Naive B cell (primary cell): ENCODE measurements at regions not wholly inside any gene's neighbourhood (a gene's known extent, or its start where the extent isn't known, plus 50 kb on each side); places are given as distances from the start of the nearest gene placed in this dataset.
A peak's percentile ranks its signal among the peaks of the same experiment; 100 is the strongest.
"Not testable (repeated sequence)": the region's sequence is repeated elsewhere in the genome, so short reads cannot be mapped to it uniquely, and the experiment has no call there.

Experiments used
- ATAC-seq, 2 donors: fragments of 150-1000 bp; cut with Tn5 transposase; 2 replicates each; pipeline ENCODE4 v1.10.0; 2021; ENCODE audit warnings: low read depth in 2 of 2, mild to moderate bottlenecking in 2 of 2, moderate library complexity in 2 of 2
- DNase-seq: peaks from one replicate; pipeline ENCODE4 v3.0.0; 2022
- H3K27ac Mint-ChIP-seq, 6 donors: one replicate each; pipeline ENCODE4 v1.8.0; 2020 to 2022; ENCODE audit warnings: mild to moderate bottlenecking in 6 of 6, mixed read lengths in 6 of 6, moderate library complexity in 5 of 6, inconsistent platforms in 2 of 6
- H3K27me3 Mint-ChIP-seq, 3 donors: one replicate each; pipeline ENCODE4 v1.8.0; 2021 to 2022; ENCODE audit warnings: mixed read lengths in 3 of 3, mild to moderate bottlenecking in 1 of 3
- H3K36me3 Mint-ChIP-seq, 2 donors: one replicate each; pipeline ENCODE4 v1.8.0; 2020 to 2022; ENCODE audit warnings: mixed read lengths in 2 of 2, inconsistent platforms in 1 of 2, mild to moderate bottlenecking in 1 of 2
- H3K4me1 Mint-ChIP-seq, 3 donors: one replicate each; pipeline ENCODE4 v1.8.0; 2020 to 2022; ENCODE audit warnings: mixed read lengths in 3 of 3, inconsistent platforms in 1 of 3, mild to moderate bottlenecking in 1 of 3, moderate library complexity in 1 of 3
- H3K4me3 Mint-ChIP-seq, 8 donors: one replicate each; pipeline ENCODE4 v1.8.0; 2020 to 2022; ENCODE audit warnings: mild to moderate bottlenecking in 8 of 8, mixed read lengths in 8 of 8, moderate library complexity in 8 of 8, inconsistent platforms in 2 of 8
- H3K9me3 Mint-ChIP-seq, 7 donors: one replicate each; pipeline ENCODE4 v1.8.0; 2020 to 2022; ENCODE audit warnings: mixed read lengths in 7 of 7, mild to moderate bottlenecking in 5 of 7, inconsistent platforms in 2 of 7, moderate library complexity in 1 of 7

- ATAC-seq (no peak), DNase-seq (no peak)
- no peak overlapping the region for H3K4me3 Mint-ChIP-seq
- peaks cover 3 to 27% (median 14%) of the 10 kb centered on the region in 7 donors for H3K9me3 Mint-ChIP-seq
- peaks cover 0 to 5% (median 0%) of the 10 kb centered on the region in 3 donors for H3K27me3 Mint-ChIP-seq
- H3K27ac Mint-ChIP-seq = no peak overlapping the region
- no peaks in the 10 kb centered on the region for H3K4me1 Mint-ChIP-seq
- no peaks in the 10 kb centered on the region for H3K36me3 Mint-ChIP-seq
Measured at GRCh38 chr4:173731257-173731656, 201.2 kb upstream of the HAND2 start.

GRCh38 chr4:173722075-173722474, 192.0 kb upstream of the HAND2 start:
- Mint-ChIP-seq H3K4me1 (no peaks in the 10 kb centered on the region), H3K27me3 (peaks cover 0 to 6% (median 0%) of the 10 kb centered on the region in 3 donors), H3K4me3 (no peak overlapping the region), H3K27ac (no peak overlapping the region), H3K9me3 (peaks cover 12 to 35% (median 18%) of the 10 kb centered on the region in 7 donors), H3K36me3 (peaks cover under 1 to 16% of the 10 kb centered on the region in 2 donors)
- DNase-seq (no peak), ATAC-seq (no peak)

- H3K36me3 Mint-ChIP-seq = peaks cover 6 to 16% of the 10 kb centered on the region in 2 donors
- peaks cover 12 to 36% (median 20%) of the 10 kb centered on the region in 7 donors for H3K9me3 Mint-ChIP-seq
- H3K4me3 Mint-ChIP-seq, H3K27me3 Mint-ChIP-seq, H3K27ac Mint-ChIP-seq, DNase-seq, ATAC-seq, H3K4me1 Mint-ChIP-seq: not testable (repeated sequence)
Measured at GRCh38 chr4:173718504-173718903, 188.5 kb upstream of the HAND2 start.

GRCh38 chr4:173717581-173717980, 187.6 kb upstream of the HAND2 start:
- Mint-ChIP-seq H3K27me3 (no peaks in the 10 kb centered on the region), H3K4me1 (no peaks in the 10 kb centered on the region), H3K4me3 (no peak overlapping the region), H3K27ac (peak overlapping the region in 1 of 6 donors; percentile 26), H3K36me3 (peaks cover 6 to 16% of the 10 kb centered on the region in 2 donors), H3K9me3 (peaks cover 12 to 36% (median 20%) of the 10 kb centered on the region in 7 donors)
- DNase-seq (no peak), ATAC-seq (no peak)

GRCh38 chr4:173714456-173714855, 184.4 kb upstream of the HAND2 start:
- ATAC-seq (no peak), DNase-seq (no peak)
- H3K4me1 Mint-ChIP-seq = no peaks in the 10 kb centered on the region
- H3K9me3 Mint-ChIP-seq = peaks cover 9 to 27% (median 12%) of the 10 kb centered on the region in 7 donors
- no peak overlapping the region for H3K4me3 Mint-ChIP-seq
- H3K27me3 Mint-ChIP-seq = no peaks in the 10 kb centered on the region
- peaks cover 6 to 16% of the 10 kb centered on the region in 2 donors for H3K36me3 Mint-ChIP-seq
- H3K27ac Mint-ChIP-seq = no peak overlapping the region

- Mint-ChIP-seq H3K9me3 (peaks cover 0 to 12% (median 6%) of the 10 kb centered on the region in 7 donors), H3K36me3 (peaks cover 4 to 6% of the 10 kb centered on the region in 2 donors), H3K27ac (no peak overlapping the region), H3K4me3 (no peak overlapping the region), H3K4me1 (no peaks in the 10 kb centered on the region), H3K27me3 (no peaks in the 10 kb centered on the region)
- DNase-seq (no peak), ATAC-seq (no peak)
Measured at GRCh38 chr4:173713026-173713425, 183.0 kb upstream of the HAND2 start.

GRCh38 chr4:173707658-173708419, 177.8 kb upstream of the HAND2 start:
- Mint-ChIP-seq H3K4me1 (no peaks in the 10 kb centered on the region), H3K36me3 (no peaks in the 10 kb centered on the region), H3K4me3 (no peak overlapping the region), H3K27ac (no peak overlapping the region), H3K9me3 (peaks cover 0 to 9% (median 0%) of the 10 kb centered on the region in 7 donors), H3K27me3 (no peaks in the 10 kb centered on the region)
- ATAC-seq (no peak), DNase-seq (no peak)

GRCh38 chr4:173704201-173704600, 174.2 kb upstream of the HAND2 start:
- ATAC-seq = no peak
- peaks cover 0 to 5% (median 0%) of the 10 kb centered on the region in 7 donors for H3K9me3 Mint-ChIP-seq
- no peaks in the 10 kb centered on the region for H3K27me3 Mint-ChIP-seq
- H3K4me1 Mint-ChIP-seq = no peaks in the 10 kb centered on the region
- H3K36me3 Mint-ChIP-seq = no peaks in the 10 kb centered on the region
- no peak overlapping the region for H3K4me3 Mint-ChIP-seq
- no peak for DNase-seq
- H3K27ac Mint-ChIP-seq = no peak overlapping the region

GRCh38 chr4:173703021-173703420, 173.0 kb upstream of the HAND2 start:
- Mint-ChIP-seq H3K27ac (no peak overlapping the region), H3K36me3 (no peaks in the 10 kb centered on the region), H3K27me3 (no peaks in the 10 kb centered on the region), H3K4me3 (no peak overlapping the region), H3K4me1 (no peaks in the 10 kb centered on the region), H3K9me3 (peaks cover 0 to 5% (median 0%) of the 10 kb centered on the region in 7 donors)
- ATAC-seq (no peak), DNase-seq (no peak)

GRCh38 chr4:173700650-173701049, 170.6 kb upstream of the HAND2 start:
- Mint-ChIP-seq H3K27me3 (no peaks in the 10 kb centered on the region), H3K36me3 (no peaks in the 10 kb centered on the region), H3K9me3 (peaks cover 0 to 9% (median 0%) of the 10 kb centered on the region in 7 donors), H3K4me1 (no peaks in the 10 kb centered on the region), H3K27ac (no peak overlapping the region), H3K4me3 (no peak overlapping the region)
- ATAC-seq = no peak
- no peak for DNase-seq

- Mint-ChIP-seq H3K36me3 (no peaks in the 10 kb centered on the region), H3K4me1 (no peaks in the 10 kb centered on the region), H3K27me3 (no peaks in the 10 kb centered on the region), H3K4me3 (no peak overlapping the region), H3K9me3 (peaks cover 0 to 5% (median 0%) of the 10 kb centered on the region in 7 donors), H3K27ac (no peak overlapping the region)
- no peak for ATAC-seq
- DNase-seq = no peak
Measured at GRCh38 chr4:173699841-173700475, 169.9 kb upstream of the HAND2 start.

- H3K4me1 Mint-ChIP-seq = no peaks in the 10 kb centered on the region
- no peak overlapping the region for H3K4me3 Mint-ChIP-seq
- DNase-seq = no peak
- no peak for ATAC-seq
- no peak overlapping the region for H3K27ac Mint-ChIP-seq
- H3K27me3 Mint-ChIP-seq = no peaks in the 10 kb centered on the region
- no peaks in the 10 kb centered on the region for H3K36me3 Mint-ChIP-seq
- H3K9me3 Mint-ChIP-seq = peaks cover 0 to 5% (median 0%) of the 10 kb centered on the region in 7 donors
Measured at GRCh38 chr4:173698557-173699262, 168.7 kb upstream of the HAND2 start.

- no peaks in the 10 kb centered on the region for H3K36me3 Mint-ChIP-seq
- peaks cover 0 to 5% (median 0%) of the 10 kb centered on the region in 7 donors for H3K9me3 Mint-ChIP-seq
Measured at GRCh38 chr4:173697840-173698239, 167.8 kb upstream of the HAND2 start.

More at GRCh38 chr4:173697840-173698239, 167.8 kb upstream of the HAND2 start:
- no peak for ATAC-seq
- no peaks in the 10 kb centered on the region for H3K27me3 Mint-ChIP-seq
- DNase-seq = no peak
- H3K4me1 Mint-ChIP-seq = no peaks in the 10 kb centered on the region
- no peak overlapping the region for H3K4me3 Mint-ChIP-seq
- H3K27ac Mint-ChIP-seq = no peak overlapping the region
